Activated CD4-positive, alpha-beta T cell treated with anti-CD3 and anti-CD28 coated beads, Interleukin-2, Interleukin-6, amounts not matched to agents 100 ng/mL and 50 ng/mL, durations not matched to agents 16 hours and 8 hours (primary cell): ENCODE measurements at regions not wholly inside any gene's neighbourhood (a gene's known extent, or its start where the extent isn't known, plus 50 kb on each side); places are given as distances from the start of the nearest gene placed in this dataset.

ENCODE experiments used
- DNase-seq: peaks from one replicate; pipeline ENCODE4 v3.0.0-alpha.2; 2020

- DNase-seq: no peak
Measured at GRCh38 chr1:218779341-218780100, 394.2 kb upstream of the LYPLAL1 start.

GRCh38 chr1:218783131-218783530, 390.5 kb upstream of the LYPLAL1 start:
- DNase-seq: no peak

- no peak for DNase-seq
Measured at GRCh38 chr1:218783916-218784315, 389.8 kb upstream of the LYPLAL1 start.

GRCh38 chr1:218785928-218786327, 387.8 kb upstream of the LYPLAL1 start:
- DNase-seq: no peak

GRCh38 chr1:218787826-218788225, 385.9 kb upstream of the LYPLAL1 start:
- DNase-seq: no peak

GRCh38 chr1:218796773-218797172, 376.9 kb upstream of the LYPLAL1 start:
- DNase-seq: no peak

GRCh38 chr1:218802799-218803198, 370.9 kb upstream of the LYPLAL1 start:
- no peak for DNase-seq

GRCh38 chr1:218803351-218803997, 370.2 kb upstream of the LYPLAL1 start:
- DNase-seq: no peak

GRCh38 chr1:218804014-218804785, 369.5 kb upstream of the LYPLAL1 start:
- no peak for DNase-seq

- DNase-seq: no peak
Measured at GRCh38 chr1:218809061-218809460, 364.6 kb upstream of the LYPLAL1 start.

- DNase-seq: no peak
Measured at GRCh38 chr1:218809625-218810024, 364.1 kb upstream of the LYPLAL1 start.

GRCh38 chr1:218810306-218810705, 363.4 kb upstream of the LYPLAL1 start:
- no peak for DNase-seq

GRCh38 chr1:218811497-218811896, 362.2 kb upstream of the LYPLAL1 start:
- no peak for DNase-seq

- no peak for DNase-seq
Measured at GRCh38 chr1:218812360-218812759, 361.3 kb upstream of the LYPLAL1 start.

GRCh38 chr1:218813237-218813636, 360.4 kb upstream of the LYPLAL1 start:
- no peak for DNase-seq

- no peak for DNase-seq
Measured at GRCh38 chr1:218815076-218815475, 358.6 kb upstream of the LYPLAL1 start.

GRCh38 chr1:218817071-218817470, 356.6 kb upstream of the LYPLAL1 start:
- no peak for DNase-seq

- DNase-seq: no peak
Measured at GRCh38 chr1:218817691-218818465, 355.8 kb upstream of the LYPLAL1 start.

- no peak for DNase-seq
Measured at GRCh38 chr1:218823291-218823900, 350.3 kb upstream of the LYPLAL1 start.

GRCh38 chr1:218827486-218827885, 346.2 kb upstream of the LYPLAL1 start:
- DNase-seq: no peak

- no peak for DNase-seq
Measured at GRCh38 chr1:218828125-218828650, 345.5 kb upstream of the LYPLAL1 start.

GRCh38 chr1:218829097-218829496, 344.6 kb upstream of the LYPLAL1 start:
- DNase-seq: no peak
